Activated T-cell treated with anti-CD3 and anti-CD28 coated beads, Interleukin-2, amount 50 U/mL, for 24 hours (primary cell): ENCODE measurements at regions not wholly inside any gene's neighbourhood (a gene's known extent, or its start where the extent isn't known, plus 50 kb on each side); places are given as distances from the start of the nearest gene placed in this dataset.

ENCODE experiments used
- DNase-seq: peaks from one replicate; pipeline ENCODE4 v3.0.0-alpha.2; 2020
- H3K27ac Mint-ChIP-seq: 2 replicates; pipeline ENCODE4 v1.8.0; 2020; ENCODE audit warnings: mild to moderate bottlenecking, mixed read lengths
- H3K27me3 Mint-ChIP-seq: 2 replicates; pipeline ENCODE4 v1.8.0; 2020; ENCODE audit warnings: mixed read lengths
- H3K36me3 Mint-ChIP-seq: 2 replicates; pipeline ENCODE4 v1.8.0; 2020; ENCODE audit warnings: low read depth, mixed read lengths
- H3K4me1 Mint-ChIP-seq: 2 replicates; pipeline ENCODE4 v1.8.0; 2020; ENCODE audit warnings: low read depth, mixed read lengths
- H3K4me3 Mint-ChIP-seq: 2 replicates; pipeline ENCODE4 v1.8.0; 2020; ENCODE audit warnings: mild to moderate bottlenecking, moderate library complexity, mixed read lengths
- H3K9me3 Mint-ChIP-seq: 2 replicates; pipeline ENCODE4 v1.8.0; 2020; ENCODE audit warnings: mixed read lengths

GRCh38 chr17:13750816-13751793, 149.4 kb upstream of the HS3ST3A1 start:
- H3K27me3 Mint-ChIP-seq = peaks cover 3% of the 10 kb centered on the region
- no peak overlapping the region for H3K4me3 Mint-ChIP-seq
- no peak overlapping the region for H3K27ac Mint-ChIP-seq
- H3K4me1 Mint-ChIP-seq = no peaks in the 10 kb centered on the region
- DNase-seq = no peak
- no peaks in the 10 kb centered on the region for H3K9me3 Mint-ChIP-seq
- no peaks in the 10 kb centered on the region for H3K36me3 Mint-ChIP-seq

GRCh38 chr17:13753154-13753553, 151.4 kb upstream of the HS3ST3A1 start:
- no peaks in the 10 kb centered on the region for H3K9me3 Mint-ChIP-seq
- no peak for DNase-seq
- no peak overlapping the region for H3K4me3 Mint-ChIP-seq
- no peaks in the 10 kb centered on the region for H3K36me3 Mint-ChIP-seq
- H3K27me3 Mint-ChIP-seq = peaks cover 3% of the 10 kb centered on the region
- no peaks in the 10 kb centered on the region for H3K4me1 Mint-ChIP-seq
- H3K27ac Mint-ChIP-seq = no peak overlapping the region

GRCh38 chr17:13753771-13754170, 152.0 kb upstream of the HS3ST3A1 start:
- Mint-ChIP-seq H3K27me3 (peaks cover 3% of the 10 kb centered on the region), H3K9me3 (no peaks in the 10 kb centered on the region), H3K4me1 (no peaks in the 10 kb centered on the region), H3K36me3 (no peaks in the 10 kb centered on the region), H3K27ac (no peak overlapping the region), H3K4me3 (no peak overlapping the region)
- DNase-seq = no peak

GRCh38 chr17:13755851-13756250, 154.1 kb upstream of the HS3ST3A1 start:
- peaks cover 9% of the 10 kb centered on the region for H3K27me3 Mint-ChIP-seq
- H3K36me3 Mint-ChIP-seq = no peaks in the 10 kb centered on the region
- DNase-seq = no peak
- peaks cover 1% of the 10 kb centered on the region for H3K4me1 Mint-ChIP-seq
- H3K9me3 Mint-ChIP-seq = no peaks in the 10 kb centered on the region
- H3K27ac Mint-ChIP-seq = no peak overlapping the region
- H3K4me3 Mint-ChIP-seq = no peak overlapping the region

- no peak overlapping the region for H3K4me3 Mint-ChIP-seq
- H3K27me3 Mint-ChIP-seq = peaks cover 14% of the 10 kb centered on the region
- H3K9me3 Mint-ChIP-seq = no peaks in the 10 kb centered on the region
- no peak overlapping the region for H3K27ac Mint-ChIP-seq
- H3K4me1 Mint-ChIP-seq = peaks cover 1% of the 10 kb centered on the region
- DNase-seq = no peak
- H3K36me3 Mint-ChIP-seq = no peaks in the 10 kb centered on the region
These were observed 155.0 kb upstream of the HS3ST3A1 start for GRCh38 chr17:13756763-13757162.

- H3K27ac Mint-ChIP-seq = no peak overlapping the region
- H3K27me3 Mint-ChIP-seq = peaks cover 11% of the 10 kb centered on the region
- no peak overlapping the region for H3K4me3 Mint-ChIP-seq
- no peaks in the 10 kb centered on the region for H3K36me3 Mint-ChIP-seq
- peaks cover 1% of the 10 kb centered on the region for H3K4me1 Mint-ChIP-seq
- H3K9me3 Mint-ChIP-seq = no peaks in the 10 kb centered on the region
- DNase-seq = no peak
These were observed 156.1 kb upstream of the HS3ST3A1 start for GRCh38 chr17:13757871-13758270.

GRCh38 chr17:13759518-13760335, 158.0 kb upstream of the HS3ST3A1 start:
- no peak for DNase-seq
- H3K27me3 Mint-ChIP-seq = peaks cover 26% of the 10 kb centered on the region
- H3K4me1 Mint-ChIP-seq = peaks cover 1% of the 10 kb centered on the region
- H3K36me3 Mint-ChIP-seq = no peaks in the 10 kb centered on the region
- H3K4me3 Mint-ChIP-seq = no peak overlapping the region
- H3K27ac Mint-ChIP-seq = no peak overlapping the region
- no peaks in the 10 kb centered on the region for H3K9me3 Mint-ChIP-seq

- Mint-ChIP-seq H3K27me3 (peaks cover 27% of the 10 kb centered on the region), H3K27ac (no peak overlapping the region), H3K36me3 (no peaks in the 10 kb centered on the region)
These were observed 159.4 kb upstream of the HS3ST3A1 start for GRCh38 chr17:13761038-13761603.

GRCh38 chr17:13765701-13766100, 164.0 kb upstream of the HS3ST3A1 start:
- Mint-ChIP-seq H3K27me3 (peaks cover 27% of the 10 kb centered on the region), H3K4me1 (no peaks in the 10 kb centered on the region), H3K36me3 (no peaks in the 10 kb centered on the region), H3K9me3 (peaks cover 9% of the 10 kb centered on the region), H3K4me3 (no peak overlapping the region), H3K27ac (no peak overlapping the region)
- no peak for DNase-seq

More at GRCh38 chr17:13761038-13761603, 159.4 kb upstream of the HS3ST3A1 start:
- DNase-seq = no peak
- no peaks in the 10 kb centered on the region for H3K9me3 Mint-ChIP-seq
- H3K4me3 Mint-ChIP-seq = no peak overlapping the region
- peaks cover 1% of the 10 kb centered on the region for H3K4me1 Mint-ChIP-seq

- no peak overlapping the region for H3K27ac Mint-ChIP-seq
- peaks cover 6% of the 10 kb centered on the region for H3K27me3 Mint-ChIP-seq
- DNase-seq = no peak
- H3K4me3 Mint-ChIP-seq = no peak overlapping the region
- H3K4me1 Mint-ChIP-seq = no peaks in the 10 kb centered on the region
- peaks cover 14% of the 10 kb centered on the region for H3K9me3 Mint-ChIP-seq
- no peaks in the 10 kb centered on the region for H3K36me3 Mint-ChIP-seq
These were observed 169.0 kb upstream of the HS3ST3A1 start for GRCh38 chr17:13770702-13771101.

- H3K4me1 Mint-ChIP-seq = no peaks in the 10 kb centered on the region
- H3K4me3 Mint-ChIP-seq = no peak overlapping the region
- DNase-seq = no peak
- H3K27ac Mint-ChIP-seq = no peak overlapping the region
- H3K27me3 Mint-ChIP-seq = no peaks in the 10 kb centered on the region
- H3K9me3 Mint-ChIP-seq = peaks cover 14% of the 10 kb centered on the region
- H3K36me3 Mint-ChIP-seq = peaks cover 6% of the 10 kb centered on the region
These were observed 173.7 kb upstream of the HS3ST3A1 start for GRCh38 chr17:13775450-13775849.

- H3K36me3 Mint-ChIP-seq = peaks cover 8% of the 10 kb centered on the region
- H3K4me3 Mint-ChIP-seq = no peak overlapping the region
- DNase-seq = no peak
- H3K4me1 Mint-ChIP-seq = no peaks in the 10 kb centered on the region
- H3K27me3 Mint-ChIP-seq = no peaks in the 10 kb centered on the region
- H3K27ac Mint-ChIP-seq = no peak overlapping the region
- H3K9me3 Mint-ChIP-seq = peaks cover 14% of the 10 kb centered on the region
These were observed 174.4 kb upstream of the HS3ST3A1 start for GRCh38 chr17:13776027-13776551.

GRCh38 chr17:13777003-13777402, 175.3 kb upstream of the HS3ST3A1 start:
- no peak for DNase-seq
- Mint-ChIP-seq H3K27ac (no peak overlapping the region), H3K27me3 (no peaks in the 10 kb centered on the region), H3K4me1 (no peaks in the 10 kb centered on the region), H3K9me3 (peaks cover 10% of the 10 kb centered on the region), H3K4me3 (no peak overlapping the region), H3K36me3 (peaks cover 8% of the 10 kb centered on the region)

- Mint-ChIP-seq H3K27ac (no peak overlapping the region), H3K27me3 (no peaks in the 10 kb centered on the region), H3K9me3 (peaks cover 7% of the 10 kb centered on the region), H3K4me1 (no peaks in the 10 kb centered on the region), H3K36me3 (peaks cover 4% of the 10 kb centered on the region), H3K4me3 (no peak overlapping the region)
- no peak for DNase-seq
These were observed 182.8 kb upstream of the HS3ST3A1 start for GRCh38 chr17:13784434-13785095.
